ENCODE measurements at regions not wholly inside any gene's neighbourhood (a gene's known extent, or its start where the extent isn't known, plus 50 kb on each side); places are given as distances from the start of the nearest gene placed in this dataset.
A peak's percentile ranks its signal among the peaks of the same experiment; 100 is the strongest.

GRCh38 chr6:84882768-84883766 is 118.7 kb upstream of the TBX18 start (continued):
- TF ChIP-seq ZBTB44 (tag by site-specific recombination; IDR thresholded peaks at IDR 0.05), result peak; percentile 82
- no peak for TF ChIP-seq ZNF785 (tag by site-specific recombination; IDR thresholded peaks at IDR 0.05)
- no peak for TF ChIP-seq ZNF112 (tag by site-specific recombination; IDR thresholded peaks at IDR 0.05)
- TF ChIP-seq ZNF518A (tag by site-specific recombination; conservative IDR thresholded peaks at IDR 0.05; ENCODE audit: low read depth), result peak; percentile 22; the same call in 1 of the 2 replicates
- TF ChIP-seq PATZ1 (tag by site-specific recombination; IDR thresholded peaks at IDR 0.05), result peak; percentile 40; the same call in 1 of the 2 replicates
- TF ChIP-seq HOXA7 (CRISPR knock-in tag; IDR thresholded peaks at IDR 0.05; ENCODE audit: borderline replicate concordance), result no peak
- no peak for TF ChIP-seq ZNF837 (tag by site-specific recombination; IDR thresholded peaks at IDR 0.05)
- TF ChIP-seq OSR2 (tag by site-specific recombination; IDR thresholded peaks at IDR 0.05), result peak; percentile 89
- TF ChIP-seq ZNF621 (tag by site-specific recombination; IDR thresholded peaks at IDR 0.05), result no peak
- no peak for TF ChIP-seq ZBTB11 (tag by site-specific recombination; conservative IDR thresholded peaks at IDR 0.05; ENCODE audit: low read depth)
- TF ChIP-seq ZSCAN16 (tag by site-specific recombination; IDR thresholded peaks at IDR 0.05), result no peak
- no peak for TF ChIP-seq ZNF600 (tag by site-specific recombination; IDR thresholded peaks at IDR 0.05)
- peak; percentile 22; the same call in 1 of the 2 replicates for TF ChIP-seq ZBTB21 (tag by site-specific recombination; IDR thresholded peaks at IDR 0.05)
- peak; percentile 86 for TF ChIP-seq FEZF1 (tag by site-specific recombination; IDR thresholded peaks at IDR 0.05)
- peak; percentile 41 for TF ChIP-seq SETDB1 (IDR thresholded peaks at IDR 0.05; ENCODE audit: insufficient read length, low read length)
- peak; percentile 90 for TF ChIP-seq SP7 (tag by site-specific recombination; IDR thresholded peaks at IDR 0.05)
- TF ChIP-seq ZSCAN5A (tag by site-specific recombination; IDR thresholded peaks at IDR 0.05), result no peak
- TF ChIP-seq KLF9 (tag by site-specific recombination; IDR thresholded peaks at IDR 0.05; ENCODE audit: low read depth), result no peak
- TF ChIP-seq ZBTB17 (tag by site-specific recombination; IDR thresholded peaks at IDR 0.05), result peak; percentile 42
- TF ChIP-seq ZFP69B (tag by site-specific recombination; IDR thresholded peaks at IDR 0.05), result 0 out of 2 replicates have a peak, but pooled peaks have one; percentile 15
- peak; percentile 36; the same call in 1 of the 2 replicates for TF ChIP-seq HOXD13 (CRISPR knock-in tag; IDR thresholded peaks at IDR 0.05; ENCODE audit: borderline replicate concordance)
- TF ChIP-seq ZNF423 (tag by site-specific recombination; IDR thresholded peaks at IDR 0.05), result peak; percentile 66; the same call in 1 of the 2 replicates
- TF ChIP-seq ZNF157 (tag by site-specific recombination; IDR thresholded peaks at IDR 0.05), result no peak
- no peak for TF ChIP-seq ZNF132 (tag by site-specific recombination; IDR thresholded peaks at IDR 0.05; ENCODE audit: borderline replicate concordance)
- TF ChIP-seq ZNF548 (tag by site-specific recombination; IDR thresholded peaks at IDR 0.05), result no peak
- TF ChIP-seq ZNF311 (tag by site-specific recombination; IDR thresholded peaks at IDR 0.05; ENCODE audit: borderline replicate concordance), result no peak
